Spleen (tissue), 7 donors: ENCODE measurements at regions not wholly inside any gene's neighbourhood (a gene's known extent, or its start where the extent isn't known, plus 50 kb on each side); places are given as distances from the start of the nearest gene placed in this dataset.

ENCODE experiments used
- POLR2A ChIP-seq, 3 donors: fragments of 450-650 bp; IDR thresholded peaks; one replicate each; pipeline ENCODE4 v1.5.1; 2017; ENCODE audit warnings: antibody characterized with exemption in 3 of 3, mild to moderate bottlenecking in 1 of 3
- POLR2AphosphoS5 ChIP-seq, 3 donors: sonication (generic); formaldehyde crosslinking; IDR thresholded peaks; one replicate each; pipeline ENCODE4 v1.5.1; 2017; ENCODE audit warnings: antibody characterized with exemption in 3 of 3
- TF ChIP-seq, protein P1 (sequence below), 11 experiments: fragments of 200-600 bp in 7 of 11; fragments of 450-650 bp in 4 of 11; sonication (generic) in 4 of 11; IDR thresholded peaks in 8 of 11; conservative IDR thresholded peaks in 3 of 11; 1 replicate in 7 of 11; 2 replicates in 4 of 11; pipeline versions ENCODE4 v1.4.0 to v1.8.0; 2016 to 2021; ENCODE audit warnings: antibody characterized with exemption in 11 of 11, inconsistent platforms in 4 of 11, mild to moderate bottlenecking in 1 of 11
- donor health status: DM: no; HTN: no; CAD: no; lungs with moderate emphysema.
- donor health status: DM: no; HTN: no; CAD: no.
- donor health status: DM: no; HTN: no; CAD: no.

- TF ChIP-seq POLR2A (IDR thresholded peaks at IDR 0.05) (no peak), POLR2AphosphoS5 (IDR thresholded peaks at IDR 0.05) (no peak)
- TF ChIP-seq, protein P1, sequence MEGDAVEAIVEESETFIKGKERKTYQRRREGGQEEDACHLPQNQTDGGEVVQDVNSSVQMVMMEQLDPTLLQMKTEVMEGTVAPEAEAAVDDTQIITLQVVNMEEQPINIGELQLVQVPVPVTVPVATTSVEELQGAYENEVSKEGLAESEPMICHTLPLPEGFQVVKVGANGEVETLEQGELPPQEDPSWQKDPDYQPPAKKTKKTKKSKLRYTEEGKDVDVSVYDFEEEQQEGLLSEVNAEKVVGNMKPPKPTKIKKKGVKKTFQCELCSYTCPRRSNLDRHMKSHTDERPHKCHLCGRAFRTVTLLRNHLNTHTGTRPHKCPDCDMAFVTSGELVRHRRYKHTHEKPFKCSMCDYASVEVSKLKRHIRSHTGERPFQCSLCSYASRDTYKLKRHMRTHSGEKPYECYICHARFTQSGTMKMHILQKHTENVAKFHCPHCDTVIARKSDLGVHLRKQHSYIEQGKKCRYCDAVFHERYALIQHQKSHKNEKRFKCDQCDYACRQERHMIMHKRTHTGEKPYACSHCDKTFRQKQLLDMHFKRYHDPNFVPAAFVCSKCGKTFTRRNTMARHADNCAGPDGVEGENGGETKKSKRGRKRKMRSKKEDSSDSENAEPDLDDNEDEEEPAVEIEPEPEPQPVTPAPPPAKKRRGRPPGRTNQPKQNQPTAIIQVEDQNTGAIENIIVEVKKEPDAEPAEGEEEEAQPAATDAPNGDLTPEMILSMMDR (IDR thresholded peaks at IDR 0.05 in 8 of 11, conservative IDR thresholded peaks at IDR 0.05 in 3 of 11), result no peak
Observed at GRCh38 chr20:10749084-10749483, 75.3 kb upstream of the JAG1 start.
